ENCODE measurements at regions not wholly inside any gene's neighbourhood (a gene's known extent, or its start where the extent isn't known, plus 50 kb on each side); places are given as distances from the start of the nearest gene placed in this dataset.

DNA sequence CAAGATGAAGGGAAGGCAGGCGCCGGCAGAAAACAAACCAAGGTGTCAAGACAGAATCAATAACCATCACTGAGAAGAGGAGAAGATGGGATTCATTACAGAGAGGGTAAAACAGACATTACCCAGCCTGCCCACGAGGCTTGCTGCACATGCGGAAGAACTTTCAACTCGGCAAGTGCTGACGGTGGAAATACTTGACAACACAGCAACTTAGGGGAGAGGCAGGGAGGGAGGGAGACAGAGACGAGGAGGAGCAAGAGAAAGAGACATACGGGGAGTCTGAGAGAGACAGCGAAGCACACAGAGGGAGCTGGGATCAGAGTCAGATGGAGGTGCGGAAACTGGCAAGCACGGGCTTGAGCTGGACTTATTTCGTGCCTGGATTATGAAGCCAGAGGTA lies 129.3 kb upstream of the NECTIN1 start:
- TF ChIP-seq EP300 (IDR thresholded peaks at IDR 0.05) (no peak), CTCF (IDR thresholded peaks at IDR 0.05) (no peak), POLR2AphosphoS5 (IDR thresholded peaks at IDR 0.05) (no peak), POLR2A (IDR thresholded peaks at IDR 0.05; ENCODE audit: low read depth) (no peak)
- WGBS: 50% methylated on average over 12 of the region's 12 CpGs
- H3K36me3 ChIP-seq: no peaks in the 10 kb centered on the region
- intact Hi-C loops (cut with DNase I): no loop called here
- no peak for DNase-seq (ENCODE audit: extremely low spot score)
- peaks cover 0 to 67% (median 0%) of the 10 kb centered on the region in 4 donors for H3K27me3 ChIP-seq
- no peaks in the 10 kb centered on the region for H3K9me3 ChIP-seq
- H3K4me3 ChIP-seq: no peak overlapping the region
- H3K27ac ChIP-seq (replicated peaks in 1 of 4): no peak overlapping the region
- H3K4me1 ChIP-seq: peaks cover 0 to 8% (median 0%) of the 10 kb centered on the region in 4 donors

DNA sequence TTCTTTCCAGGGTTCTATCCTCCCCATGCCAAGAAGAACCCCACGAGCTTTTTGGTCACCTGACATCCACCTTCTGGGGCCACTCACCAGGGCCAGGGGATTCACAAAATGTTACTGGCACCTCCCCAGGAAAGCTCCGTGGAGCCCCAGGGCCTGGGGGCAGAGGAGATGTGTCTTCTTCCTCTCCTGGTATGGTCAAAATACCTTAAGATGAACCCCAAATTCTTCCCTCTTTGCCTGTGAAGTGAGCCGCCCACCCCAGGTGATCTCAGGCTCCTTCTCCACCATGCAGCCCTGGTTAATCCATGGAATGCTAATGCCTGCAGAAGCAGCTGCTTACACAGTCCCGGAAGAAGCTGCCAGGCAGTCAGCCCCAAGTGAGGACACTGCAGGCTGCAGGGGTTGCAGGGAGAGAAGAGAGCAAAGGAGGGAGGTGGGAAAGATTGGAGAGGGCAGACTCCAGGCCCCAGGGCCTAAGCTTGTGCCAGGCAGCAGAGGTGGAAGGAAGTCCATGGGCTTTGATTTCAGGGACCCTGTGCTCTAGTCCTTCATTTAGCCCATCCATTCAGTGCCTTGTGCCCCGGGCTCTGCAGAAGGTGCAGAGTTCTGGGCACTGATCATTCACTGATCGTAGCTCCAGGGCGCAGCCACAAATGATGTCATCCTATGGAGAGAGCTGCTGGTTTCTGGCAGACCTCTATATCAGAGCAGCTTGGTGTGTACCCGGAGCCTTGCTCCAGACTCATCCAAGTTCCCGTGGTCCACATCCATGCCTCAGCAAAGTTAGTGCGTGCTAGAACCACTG lies 127.9 kb upstream of the NECTIN1 start:
- Histone ChIP-seq H3K36me3 (no peaks in the 10 kb centered on the region), H3K27ac (replicated peaks in 1 of 4) (no peak overlapping the region), H3K27me3 (peaks cover 0 to 56% (median 0%) of the 10 kb centered on the region in 4 donors), H3K4me1 (peaks cover 0 to 8% (median 0%) of the 10 kb centered on the region in 4 donors), H3K4me3 (no peak overlapping the region), H3K9me3 (no peaks in the 10 kb centered on the region)
- intact Hi-C loops (cut with DNase I): no loop called here
- no peak for DNase-seq (ENCODE audit: extremely low spot score)
- TF ChIP-seq EP300 (IDR thresholded peaks at IDR 0.05): no peak
- TF ChIP-seq CTCF (IDR thresholded peaks at IDR 0.05): no peak
- TF ChIP-seq POLR2A (IDR thresholded peaks at IDR 0.05; ENCODE audit: low read depth): no peak
- TF ChIP-seq POLR2AphosphoS5 (IDR thresholded peaks at IDR 0.05): no peak
- WGBS: 84% methylated on average over 10 of the region's 10 CpGs

DNA sequence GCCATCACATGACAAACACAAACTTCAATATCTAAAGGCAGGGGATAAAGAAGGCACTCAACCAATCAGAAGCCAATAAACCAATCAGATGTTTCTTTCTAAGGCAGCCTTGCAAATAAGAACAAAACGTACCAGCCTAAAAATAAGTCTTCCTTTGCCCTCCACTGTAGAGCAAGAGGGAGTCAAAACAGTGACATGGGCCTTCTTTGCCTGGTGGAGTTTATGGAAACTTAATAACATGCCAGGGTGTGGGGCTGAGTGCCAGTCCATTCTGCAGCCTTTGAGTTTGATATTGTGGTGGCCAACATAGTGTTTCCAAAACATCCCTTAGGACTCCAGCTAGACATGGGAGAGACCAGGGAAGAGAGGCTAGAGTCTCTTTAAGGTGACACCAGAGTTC lies 126.1 kb upstream of the NECTIN1 start:
- TF ChIP-seq CTCF (IDR thresholded peaks at IDR 0.05): no peak
- no peak for TF ChIP-seq EP300 (IDR thresholded peaks at IDR 0.05)
- TF ChIP-seq POLR2AphosphoS5 (IDR thresholded peaks at IDR 0.05): no peak
- TF ChIP-seq POLR2A (IDR thresholded peaks at IDR 0.05; ENCODE audit: low read depth): no peak
- Histone ChIP-seq H3K27me3 (peaks cover 0 to 48% (median 0%) of the 10 kb centered on the region in 4 donors), H3K36me3 (no peaks in the 10 kb centered on the region), H3K4me1 (peaks cover 0 to 8% (median 0%) of the 10 kb centered on the region in 4 donors), H3K27ac (replicated peaks in 1 of 4) (no peak overlapping the region), H3K9me3 (no peaks in the 10 kb centered on the region), H3K4me3 (no peak overlapping the region)
- DNase-seq (ENCODE audit: extremely low spot score): no peak
- 94% methylated on average over 1 of the region's 1 CpG for WGBS
- intact Hi-C loops (cut with DNase I): no loop called here

- no peak for TF ChIP-seq EP300 (IDR thresholded peaks at IDR 0.05)
- Histone ChIP-seq H3K27me3 (peaks cover 0 to 42% (median 0%) of the 10 kb centered on the region in 4 donors), H3K4me1 (peaks cover 0 to 8% (median 0%) of the 10 kb centered on the region in 4 donors), H3K36me3 (no peaks in the 10 kb centered on the region), H3K4me3 (no peak overlapping the region), H3K9me3 (no peaks in the 10 kb centered on the region), H3K27ac (replicated peaks in 1 of 4) (no peak overlapping the region)
- intact Hi-C loops (cut with DNase I): no loop called here
- WGBS: 76% methylated on average over 7 of the region's 7 CpGs
- no peak for DNase-seq (ENCODE audit: extremely low spot score)
Observed at GRCh38 chr11:119854521-119854920, 125.5 kb upstream of the NECTIN1 start.

GRCh38 chr11:119853581-119854360 lies 124.8 kb upstream of the NECTIN1 start:
- H3K27me3 ChIP-seq: peaks cover 0 to 35% (median 0%) of the 10 kb centered on the region in 4 donors
- H3K9me3 ChIP-seq: no peaks in the 10 kb centered on the region
- no peak for DNase-seq (ENCODE audit: extremely low spot score)
- H3K27ac ChIP-seq (replicated peaks in 1 of 4): no peak overlapping the region
- H3K4me1 ChIP-seq: peaks cover 0 to 8% (median 0%) of the 10 kb centered on the region in 4 donors
- no peaks in the 10 kb centered on the region for H3K36me3 ChIP-seq
- intact Hi-C loops (cut with DNase I): loop anchor here (1.0 kb wide), 1 partner anchor 8 kb away; no protein-coding TSS in a partner anchor
- no peak for TF ChIP-seq CTCF (IDR thresholded peaks at IDR 0.05)
- TF ChIP-seq POLR2AphosphoS5 (IDR thresholded peaks at IDR 0.05): no peak
- no peak for TF ChIP-seq POLR2A (IDR thresholded peaks at IDR 0.05; ENCODE audit: low read depth)
- TF ChIP-seq EP300 (IDR thresholded peaks at IDR 0.05): no peak
- WGBS: 87% methylated on average over 13 of the region's 15 CpGs
- H3K4me3 ChIP-seq: no peak overlapping the region
